ENCODE measurements at regions not wholly inside any gene's neighbourhood (a gene's known extent, or its start where the extent isn't known, plus 50 kb on each side); places are given as distances from the start of the nearest gene placed in this dataset.

DNA sequence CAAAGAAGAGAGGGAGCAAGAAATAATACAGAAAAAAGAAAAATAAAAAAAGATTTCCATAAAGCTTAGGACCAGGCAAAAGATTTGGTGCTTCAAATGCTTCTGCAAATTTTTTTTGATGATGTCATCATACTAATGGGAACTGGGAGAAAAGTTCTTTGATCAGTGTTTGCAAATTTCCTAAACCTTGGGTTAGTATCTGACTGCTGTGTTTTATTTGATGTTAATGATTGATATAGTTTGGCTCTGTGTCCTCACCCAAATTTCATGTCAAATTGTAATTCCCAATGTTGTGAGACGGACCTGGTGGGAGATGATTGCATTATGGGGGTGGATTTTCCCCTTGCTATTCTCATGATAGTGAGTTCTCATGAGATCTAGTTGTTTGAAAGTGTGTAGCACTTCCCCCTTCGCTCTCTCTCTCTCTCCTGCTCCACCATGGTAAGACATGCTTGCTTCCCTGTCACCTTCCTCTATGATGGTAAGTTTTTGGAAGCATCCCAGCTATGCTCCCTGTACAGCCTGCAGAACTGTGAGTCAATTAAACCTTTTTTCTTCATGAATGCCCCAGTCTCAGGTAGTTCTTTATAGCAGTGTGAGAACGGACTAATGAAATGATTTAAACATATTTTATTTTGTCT is 72.6 kb downstream of the TMEM100 start:
- no peak for TF ChIP-seq POLR2A (IDR thresholded peaks at IDR 0.05)
- TF ChIP-seq, protein P1, sequence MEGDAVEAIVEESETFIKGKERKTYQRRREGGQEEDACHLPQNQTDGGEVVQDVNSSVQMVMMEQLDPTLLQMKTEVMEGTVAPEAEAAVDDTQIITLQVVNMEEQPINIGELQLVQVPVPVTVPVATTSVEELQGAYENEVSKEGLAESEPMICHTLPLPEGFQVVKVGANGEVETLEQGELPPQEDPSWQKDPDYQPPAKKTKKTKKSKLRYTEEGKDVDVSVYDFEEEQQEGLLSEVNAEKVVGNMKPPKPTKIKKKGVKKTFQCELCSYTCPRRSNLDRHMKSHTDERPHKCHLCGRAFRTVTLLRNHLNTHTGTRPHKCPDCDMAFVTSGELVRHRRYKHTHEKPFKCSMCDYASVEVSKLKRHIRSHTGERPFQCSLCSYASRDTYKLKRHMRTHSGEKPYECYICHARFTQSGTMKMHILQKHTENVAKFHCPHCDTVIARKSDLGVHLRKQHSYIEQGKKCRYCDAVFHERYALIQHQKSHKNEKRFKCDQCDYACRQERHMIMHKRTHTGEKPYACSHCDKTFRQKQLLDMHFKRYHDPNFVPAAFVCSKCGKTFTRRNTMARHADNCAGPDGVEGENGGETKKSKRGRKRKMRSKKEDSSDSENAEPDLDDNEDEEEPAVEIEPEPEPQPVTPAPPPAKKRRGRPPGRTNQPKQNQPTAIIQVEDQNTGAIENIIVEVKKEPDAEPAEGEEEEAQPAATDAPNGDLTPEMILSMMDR (IDR thresholded peaks at IDR 0.05), result no peak
